DMS79 treated with DMSO at 0.1 percent for 48 hours (cell line): ENCODE measurements at regions not wholly inside any gene's neighbourhood (a gene's known extent, or its start where the extent isn't known, plus 50 kb on each side); places are given as distances from the start of the nearest gene placed in this dataset.

Experiments
- DNase-seq: peaks from one replicate; lab custom pipeline; 2025; lab: John Stamatoyannopoulos, UW

GRCh38 chr4:36719425-36719824 is 438.0 kb downstream of the DTHD1 start:
- no peak for DNase-seq

GRCh38 chr4:36722986-36723385 is 441.6 kb downstream of the DTHD1 start:
- no peak for DNase-seq

GRCh38 chr4:36734334-36734733 is 452.9 kb downstream of the DTHD1 start:
- DNase-seq, result no peak

GRCh38 chr4:36737691-36738090 is 456.3 kb downstream of the DTHD1 start:
- no peak for DNase-seq

GRCh38 chr4:36740796-36741310 is 459.4 kb downstream of the DTHD1 start:
- DNase-seq, result no peak

GRCh38 chr4:36747277-36748129 is 466.1 kb downstream of the DTHD1 start:
- no peak for DNase-seq

- DNase-seq, result no peak
Observed at GRCh38 chr4:36753048-36753447, 471.6 kb downstream of the DTHD1 start.

GRCh38 chr4:36757580-36758311 is 476.3 kb downstream of the DTHD1 start:
- DNase-seq, result no peak

GRCh38 chr4:36758312-36759178 is 477.1 kb downstream of the DTHD1 start:
- DNase-seq, result no peak

- DNase-seq, result no peak
Observed at GRCh38 chr4:36761607-36762006, 480.2 kb downstream of the DTHD1 start.

GRCh38 chr4:36763814-36764213 is 480.7 kb upstream of the NWD2 start:
- no peak for DNase-seq

- DNase-seq, result no peak
Observed at GRCh38 chr4:36767596-36767995, 476.9 kb upstream of the NWD2 start.

- no peak for DNase-seq
Observed at GRCh38 chr4:36771411-36772153, 473.0 kb upstream of the NWD2 start.

GRCh38 chr4:36772154-36772516 is 472.4 kb upstream of the NWD2 start:
- DNase-seq, result no peak

- DNase-seq, result no peak
Observed at GRCh38 chr4:36773467-36773866, 471.1 kb upstream of the NWD2 start.

- no peak for DNase-seq
Observed at GRCh38 chr4:36775544-36775943, 469.0 kb upstream of the NWD2 start.

- DNase-seq, result no peak
Observed at GRCh38 chr4:36779601-36780000, 464.9 kb upstream of the NWD2 start.

- DNase-seq, result no peak
Observed at GRCh38 chr4:36785973-36786372, 458.6 kb upstream of the NWD2 start.

GRCh38 chr4:36786519-36786918 is 458.0 kb upstream of the NWD2 start:
- no peak for DNase-seq

- no peak for DNase-seq
Observed at GRCh38 chr4:36794716-36795115, 449.8 kb upstream of the NWD2 start.

GRCh38 chr4:36812149-36812548 is 432.4 kb upstream of the NWD2 start:
- DNase-seq, result no peak

- DNase-seq, result no peak
Observed at GRCh38 chr4:36815536-36815935, 429.0 kb upstream of the NWD2 start.
